HFFc6 (cell line): ENCODE measurements at regions not wholly inside any gene's neighbourhood (a gene's known extent, or its start where the extent isn't known, plus 50 kb on each side); places are given as distances from the start of the nearest gene placed in this dataset.
"Not testable (repeated sequence)": the region's sequence is repeated elsewhere in the genome, so short reads cannot be mapped to it uniquely, and the experiment has no call there.

ENCODE experiments used
- DNase-seq: peaks from one replicate; pipeline ENCODE4 v3.0.0-alpha.2; 2018
- H3K27ac Mint-ChIP-seq: 2 replicates; pipeline ENCODE4 v1.8.0; 2020; ENCODE audit warnings: mild to moderate bottlenecking, mixed read lengths
- H3K27me3 Mint-ChIP-seq: 2 replicates; pipeline ENCODE4 v1.8.0; 2021; ENCODE audit warnings: mild to moderate bottlenecking, moderate library complexity, mixed read lengths; ENCODE audit not compliant: insufficient read depth
- H3K36me3 Mint-ChIP-seq: 2 replicates; pipeline ENCODE4 v1.8.0; 2021; ENCODE audit warnings: low read depth, mixed read lengths
- H3K4me1 Mint-ChIP-seq: 2 replicates; pipeline ENCODE4 v1.8.0; 2020; ENCODE audit warnings: low read depth, mixed read lengths
- H3K4me3 Mint-ChIP-seq: 2 replicates; pipeline ENCODE4 v1.8.0; 2020; ENCODE audit warnings: mild to moderate bottlenecking, moderate library complexity, mixed read lengths
- H3K9me3 Mint-ChIP-seq: 2 replicates; pipeline ENCODE4 v1.8.0; 2020; ENCODE audit warnings: mild to moderate bottlenecking, mixed read lengths
- TF ChIP-seq, protein P1 (sequence below): fragments of 200-600 bp; sonication (generic); IDR thresholded peaks from 2 replicates; pipeline ENCODE4 v1.5.0; 2021; ENCODE audit warnings: antibody characterized with exemption, mild to moderate bottlenecking

DNA sequence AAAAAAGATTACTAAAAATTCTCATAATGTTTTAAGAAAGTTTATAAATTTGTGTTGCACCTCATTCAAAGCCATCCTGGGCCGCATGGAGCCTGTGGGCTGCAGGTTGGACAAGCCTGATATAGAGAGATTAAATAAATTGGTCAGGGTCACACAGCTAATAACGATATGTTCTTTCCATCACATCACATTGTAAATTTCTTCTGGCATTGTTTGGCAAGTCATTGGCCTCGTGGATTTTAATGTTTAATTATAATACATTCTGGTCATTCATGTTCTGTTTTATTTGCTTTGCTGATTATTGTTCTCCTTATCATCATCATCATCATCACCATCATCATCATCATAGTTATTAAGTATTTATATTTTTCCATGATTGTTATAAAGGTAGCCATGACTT, 157.3 kb downstream of the DIO2 start:
- no peak overlapping the region for H3K4me3 Mint-ChIP-seq
- no peaks in the 10 kb centered on the region for H3K9me3 Mint-ChIP-seq
- H3K4me1 Mint-ChIP-seq, result peaks cover 20% of the 10 kb centered on the region
- TF ChIP-seq, protein P1, sequence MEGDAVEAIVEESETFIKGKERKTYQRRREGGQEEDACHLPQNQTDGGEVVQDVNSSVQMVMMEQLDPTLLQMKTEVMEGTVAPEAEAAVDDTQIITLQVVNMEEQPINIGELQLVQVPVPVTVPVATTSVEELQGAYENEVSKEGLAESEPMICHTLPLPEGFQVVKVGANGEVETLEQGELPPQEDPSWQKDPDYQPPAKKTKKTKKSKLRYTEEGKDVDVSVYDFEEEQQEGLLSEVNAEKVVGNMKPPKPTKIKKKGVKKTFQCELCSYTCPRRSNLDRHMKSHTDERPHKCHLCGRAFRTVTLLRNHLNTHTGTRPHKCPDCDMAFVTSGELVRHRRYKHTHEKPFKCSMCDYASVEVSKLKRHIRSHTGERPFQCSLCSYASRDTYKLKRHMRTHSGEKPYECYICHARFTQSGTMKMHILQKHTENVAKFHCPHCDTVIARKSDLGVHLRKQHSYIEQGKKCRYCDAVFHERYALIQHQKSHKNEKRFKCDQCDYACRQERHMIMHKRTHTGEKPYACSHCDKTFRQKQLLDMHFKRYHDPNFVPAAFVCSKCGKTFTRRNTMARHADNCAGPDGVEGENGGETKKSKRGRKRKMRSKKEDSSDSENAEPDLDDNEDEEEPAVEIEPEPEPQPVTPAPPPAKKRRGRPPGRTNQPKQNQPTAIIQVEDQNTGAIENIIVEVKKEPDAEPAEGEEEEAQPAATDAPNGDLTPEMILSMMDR, result no peak
- no peaks in the 10 kb centered on the region for H3K36me3 Mint-ChIP-seq
- no peaks in the 10 kb centered on the region for H3K27me3 Mint-ChIP-seq
- DNase-seq, result no peak
- H3K27ac Mint-ChIP-seq, result no peak overlapping the region

DNA sequence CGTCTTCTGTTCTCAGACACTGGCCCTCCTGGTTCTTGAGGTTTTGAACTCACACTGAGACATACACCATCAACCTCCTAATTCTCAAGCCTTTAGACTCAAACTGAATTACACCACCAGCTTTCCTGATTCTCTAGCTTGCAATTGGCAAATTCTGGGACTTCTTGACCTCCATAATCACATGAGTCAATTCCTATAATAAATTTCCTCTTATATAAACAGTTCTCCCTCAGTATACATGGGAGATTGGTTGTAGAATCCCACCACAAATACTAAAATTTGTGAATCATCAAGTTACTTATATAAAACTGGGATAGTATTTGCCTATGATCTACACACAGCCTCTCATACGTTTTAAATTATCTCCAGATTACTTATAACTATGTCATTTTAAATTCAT, 162.2 kb downstream of the DIO2 start:
- no peak for DNase-seq
- H3K4me3 Mint-ChIP-seq, result no peak overlapping the region

DNA sequence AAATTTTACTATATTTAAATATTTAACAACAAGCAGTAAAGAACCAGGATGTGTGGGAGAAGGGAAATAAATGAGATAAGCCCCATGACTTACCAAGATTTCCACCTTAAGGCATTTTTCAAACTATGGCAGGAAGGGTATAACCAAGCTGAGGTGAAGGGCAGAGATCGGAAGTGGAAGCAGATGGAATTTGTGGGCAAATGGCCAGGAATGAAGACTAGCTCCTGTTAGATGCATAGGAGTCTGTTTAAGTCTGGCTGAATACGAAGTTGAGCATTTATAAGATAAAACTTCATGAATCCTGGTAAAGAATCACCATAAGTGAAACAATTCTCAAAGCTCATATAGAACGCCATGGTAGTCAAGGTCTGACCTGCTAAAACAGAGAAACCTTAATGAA, 163.5 kb downstream of the DIO2 start:
- Mint-ChIP-seq H3K4me1 (no peaks in the 10 kb centered on the region), H3K36me3 (no peaks in the 10 kb centered on the region), H3K4me3 (no peak overlapping the region), H3K27ac (no peak overlapping the region), H3K27me3 (no peaks in the 10 kb centered on the region), H3K9me3 (peaks cover 6% of the 10 kb centered on the region; the same call in 1 of the 2 replicates)
- TF ChIP-seq, protein P1, result no peak
- no peak for DNase-seq

More for the DNA sequence above, 162.2 kb downstream of the DIO2 start:
- no peaks in the 10 kb centered on the region for H3K27me3 Mint-ChIP-seq
- H3K9me3 Mint-ChIP-seq, result peaks cover 3% of the 10 kb centered on the region; the same call in 1 of the 2 replicates
- no peak overlapping the region for H3K27ac Mint-ChIP-seq
- no peaks in the 10 kb centered on the region for H3K36me3 Mint-ChIP-seq
- H3K4me1 Mint-ChIP-seq, result no peaks in the 10 kb centered on the region
- TF ChIP-seq, protein P1, result no peak

DNA sequence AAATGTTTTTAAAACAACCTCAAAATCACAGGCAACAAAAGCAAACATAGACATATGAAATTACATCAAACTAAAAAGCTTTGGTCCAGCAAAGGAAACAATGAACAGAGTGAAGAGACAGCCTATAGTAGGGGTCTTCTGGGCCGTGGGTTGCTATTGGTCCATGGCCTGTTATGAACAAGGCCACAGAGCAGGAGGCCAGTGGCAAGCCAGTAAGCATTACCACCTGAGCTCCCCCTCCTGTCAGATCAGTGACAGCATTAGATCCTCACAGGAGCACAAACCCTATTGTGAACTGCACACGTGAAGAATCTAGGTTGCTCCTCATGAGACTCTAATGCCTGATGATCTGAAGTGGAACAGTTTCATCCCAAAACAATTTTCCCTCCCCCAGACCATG, 174.0 kb downstream of the DIO2 start:
- no peak overlapping the region for H3K4me3 Mint-ChIP-seq
- no peaks in the 10 kb centered on the region for H3K4me1 Mint-ChIP-seq
- no peaks in the 10 kb centered on the region; the same call in none of the 2 replicates for H3K27me3 Mint-ChIP-seq
- H3K9me3 Mint-ChIP-seq, result peaks cover 15% of the 10 kb centered on the region
- TF ChIP-seq, protein P1, result no peak
- no peak overlapping the region for H3K27ac Mint-ChIP-seq
- DNase-seq, result no peak
- H3K36me3 Mint-ChIP-seq, result no peaks in the 10 kb centered on the region

DNA sequence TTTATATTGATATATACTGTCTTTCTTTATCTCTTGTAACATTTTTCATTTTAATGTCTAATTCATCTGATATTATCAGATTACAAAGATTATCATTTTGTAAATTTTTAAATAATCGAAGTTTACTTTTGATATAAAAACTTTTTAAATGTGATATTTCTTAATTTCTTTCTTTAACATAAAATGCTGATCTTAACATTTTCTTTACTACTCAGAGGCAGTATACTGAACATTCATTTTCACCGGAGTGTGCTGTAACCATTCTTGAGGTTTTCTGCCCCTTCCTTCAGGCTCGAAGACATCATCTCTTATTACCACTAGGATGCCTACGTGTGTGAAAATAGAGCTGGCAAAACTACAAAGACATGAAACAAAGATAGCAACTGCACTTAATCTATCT, 186.9 kb downstream of the DIO2 start:
- no peak overlapping the region for H3K27ac Mint-ChIP-seq
- TF ChIP-seq, protein P1, result no peak
- H3K36me3 Mint-ChIP-seq, result 0 out of 2 replicates have a peak, but pooled peaks cover 3% of the 10 kb centered on the region
- DNase-seq, result no peak
- no peak overlapping the region for H3K4me3 Mint-ChIP-seq
- H3K27me3 Mint-ChIP-seq, result no peaks in the 10 kb centered on the region
- no peaks in the 10 kb centered on the region for H3K4me1 Mint-ChIP-seq
- peaks cover 6% of the 10 kb centered on the region for H3K9me3 Mint-ChIP-seq

DNA sequence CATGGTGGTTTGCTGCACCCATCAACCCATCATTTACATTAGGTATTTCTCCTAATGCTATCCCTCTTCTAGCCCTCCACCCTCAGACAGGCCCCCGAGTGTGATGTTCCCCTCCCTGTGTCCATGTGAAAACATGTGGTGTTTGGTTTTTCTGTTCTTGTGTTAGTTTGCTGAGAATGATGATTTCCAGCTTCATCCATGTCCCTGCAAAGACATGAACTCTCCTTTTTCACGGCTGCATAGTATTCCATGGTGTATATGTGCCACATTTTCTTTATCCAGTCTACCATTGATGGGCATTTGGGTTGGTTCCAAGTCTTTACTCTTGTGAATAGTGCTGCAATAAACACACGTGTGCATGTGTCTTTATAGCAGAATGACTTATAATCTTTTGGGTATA, 192.8 kb downstream of the DIO2 start:
- not testable (repeated sequence) for H3K27me3 Mint-ChIP-seq, DNase-seq, H3K9me3 Mint-ChIP-seq, H3K36me3 Mint-ChIP-seq, H3K4me3 Mint-ChIP-seq, H3K27ac Mint-ChIP-seq, H3K4me1 Mint-ChIP-seq
